WI38 (cell line): ENCODE measurements at regions not wholly inside any gene's neighbourhood (a gene's known extent, or its start where the extent isn't known, plus 50 kb on each side); places are given as distances from the start of the nearest gene placed in this dataset.

Experiments used
- H3K4me3 ChIP-seq: 2 replicates; pipeline ENCODE4 v1.5.1; 2011; ENCODE audit warnings: low read depth, mild to moderate bottlenecking, control low read depth, low read length
- TF ChIP-seq, protein P1 (sequence below): IDR thresholded peaks from 2 replicates; pipeline ENCODE4 v1.5.1; 2012; ENCODE audit warnings: low read depth, mild to moderate bottlenecking, control low read depth, low read length

DNA sequence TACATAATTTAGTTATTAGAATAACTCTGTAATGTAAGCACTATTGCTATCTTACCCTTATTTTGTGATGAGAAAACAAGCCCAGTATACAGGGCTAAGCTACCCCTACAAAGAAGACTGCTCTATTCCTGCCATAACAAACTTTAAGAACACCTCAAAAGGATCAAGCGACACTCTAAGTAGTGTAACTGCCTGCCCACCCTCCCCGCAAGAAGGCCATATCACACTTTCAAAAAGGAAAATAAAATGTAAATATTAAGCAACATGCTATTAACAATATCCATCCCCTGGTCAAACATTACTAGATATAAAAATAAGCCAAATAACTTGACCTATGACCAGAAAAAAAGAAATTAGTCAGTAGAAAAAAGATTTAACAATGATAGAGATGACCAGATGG, 741.7 kb upstream of the CNTNAP5 start:
- TF ChIP-seq, protein P1, sequence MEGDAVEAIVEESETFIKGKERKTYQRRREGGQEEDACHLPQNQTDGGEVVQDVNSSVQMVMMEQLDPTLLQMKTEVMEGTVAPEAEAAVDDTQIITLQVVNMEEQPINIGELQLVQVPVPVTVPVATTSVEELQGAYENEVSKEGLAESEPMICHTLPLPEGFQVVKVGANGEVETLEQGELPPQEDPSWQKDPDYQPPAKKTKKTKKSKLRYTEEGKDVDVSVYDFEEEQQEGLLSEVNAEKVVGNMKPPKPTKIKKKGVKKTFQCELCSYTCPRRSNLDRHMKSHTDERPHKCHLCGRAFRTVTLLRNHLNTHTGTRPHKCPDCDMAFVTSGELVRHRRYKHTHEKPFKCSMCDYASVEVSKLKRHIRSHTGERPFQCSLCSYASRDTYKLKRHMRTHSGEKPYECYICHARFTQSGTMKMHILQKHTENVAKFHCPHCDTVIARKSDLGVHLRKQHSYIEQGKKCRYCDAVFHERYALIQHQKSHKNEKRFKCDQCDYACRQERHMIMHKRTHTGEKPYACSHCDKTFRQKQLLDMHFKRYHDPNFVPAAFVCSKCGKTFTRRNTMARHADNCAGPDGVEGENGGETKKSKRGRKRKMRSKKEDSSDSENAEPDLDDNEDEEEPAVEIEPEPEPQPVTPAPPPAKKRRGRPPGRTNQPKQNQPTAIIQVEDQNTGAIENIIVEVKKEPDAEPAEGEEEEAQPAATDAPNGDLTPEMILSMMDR, result no peak
- H3K4me3 ChIP-seq, result no peak overlapping the region

DNA sequence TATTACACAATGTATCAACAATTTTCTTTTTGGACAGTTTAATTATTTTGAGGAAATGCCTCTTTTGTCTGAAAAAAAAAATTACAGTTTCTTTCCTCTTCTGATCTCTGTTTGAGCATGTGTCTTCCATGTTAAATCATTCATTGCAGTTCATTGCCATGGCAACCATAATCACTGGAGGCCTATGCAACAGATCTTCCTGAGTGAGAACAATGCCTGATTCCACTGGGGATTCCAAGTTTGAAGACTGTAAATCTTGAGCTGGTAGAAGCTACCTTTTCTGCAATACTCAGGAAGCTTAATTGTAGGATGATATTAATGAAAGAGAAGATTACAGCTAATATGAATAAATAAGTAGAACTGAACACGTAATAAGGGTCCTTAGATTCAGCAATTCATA, 721.4 kb upstream of the CNTNAP5 start:
- TF ChIP-seq, protein P1, result no peak
- no peak overlapping the region for H3K4me3 ChIP-seq
